Inflammatory macrophage (primary cell): ENCODE measurements at regions not wholly inside any gene's neighbourhood (a gene's known extent, or its start where the extent isn't known, plus 50 kb on each side); places are given as distances from the start of the nearest gene placed in this dataset.
"Not testable (repeated sequence)": the region's sequence is repeated elsewhere in the genome, so short reads cannot be mapped to it uniquely, and the experiment has no call there.

ENCODE experiments used
- DNase-seq, 2 donors: peaks; one replicate each; pipeline ENCODE4 v3.0.0-alpha.2; 2020 to 2022

DNA sequence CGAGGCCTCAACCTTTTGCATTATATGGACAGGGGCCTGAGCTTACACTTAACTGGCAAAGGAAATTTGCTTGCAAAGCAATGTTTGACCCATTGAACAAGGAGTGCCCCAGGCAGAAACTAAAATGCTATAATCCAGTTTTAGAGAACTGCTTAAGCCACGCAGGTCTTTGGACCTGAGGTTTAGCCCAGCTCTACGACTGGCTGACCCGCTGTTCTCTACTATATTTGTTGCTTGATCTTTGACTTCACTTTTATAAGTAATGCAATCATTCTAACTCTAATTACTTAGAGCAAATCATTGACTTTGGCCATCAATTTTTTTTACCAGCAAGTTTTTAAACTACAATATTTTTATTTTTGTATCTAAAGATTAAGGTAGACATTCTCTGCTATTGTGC lies 268.8 kb downstream of the MREG start:
- no peak for DNase-seq

DNA sequence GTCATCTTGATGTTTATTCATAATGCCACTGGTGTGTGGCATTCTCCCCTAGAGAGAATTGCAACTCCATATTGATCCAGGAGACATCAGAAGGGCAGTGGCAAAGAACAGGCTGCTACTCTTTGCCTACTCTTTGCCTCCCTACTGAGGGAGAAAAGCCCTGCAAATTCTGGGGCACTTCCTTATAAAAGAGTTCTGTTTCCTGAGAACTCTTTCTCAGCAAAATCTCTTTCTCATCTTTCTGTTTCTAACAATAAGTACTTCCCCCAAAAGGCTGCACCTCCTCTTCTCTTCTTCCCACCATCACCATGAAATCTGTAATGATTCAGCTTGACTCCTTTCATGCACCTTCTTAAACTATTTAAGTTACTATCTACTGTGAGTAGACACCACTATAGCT lies 270.3 kb downstream of the MREG start:
- DNase-seq, result peak; percentile 56 to 67

DNA sequence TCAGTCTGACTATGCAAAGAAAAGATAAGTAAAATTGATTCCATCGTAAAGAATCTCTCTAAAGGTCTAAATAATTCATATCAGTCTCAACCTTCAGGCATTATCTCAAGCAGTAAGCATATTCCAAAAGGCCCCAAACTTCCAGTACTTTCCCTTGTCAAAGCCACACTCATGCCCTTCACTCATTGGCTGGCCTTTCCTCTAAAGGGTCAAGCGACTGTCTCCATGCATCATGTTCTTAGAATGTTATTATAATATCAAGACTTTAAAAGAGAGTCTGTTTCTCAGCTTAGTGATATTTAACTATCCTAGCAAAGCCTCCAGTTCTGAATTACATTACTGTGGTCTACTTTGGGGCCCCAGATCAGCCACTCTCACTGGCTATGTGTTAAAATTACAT lies 271.3 kb downstream of the MREG start:
- DNase-seq, result no peak

DNA sequence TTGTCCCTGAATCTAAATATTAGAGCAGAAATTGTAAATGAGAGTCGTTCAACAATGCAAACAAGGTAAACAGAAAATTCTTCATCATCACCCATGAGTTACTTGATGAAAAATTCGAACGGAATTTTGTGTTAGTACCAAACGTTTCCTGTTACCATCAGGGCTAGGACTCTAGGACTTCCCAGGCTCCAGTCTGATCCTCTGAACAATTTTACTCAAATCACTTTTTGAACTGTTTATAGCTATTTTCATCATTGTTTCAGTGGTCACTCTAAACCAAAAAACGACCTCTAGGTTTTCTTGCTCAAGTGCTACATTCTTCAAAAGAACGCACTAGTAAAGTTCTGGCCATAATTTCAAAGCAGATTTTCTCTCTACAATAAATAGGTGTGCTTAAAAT lies 273.3 kb downstream of the MREG start:
- no peak for DNase-seq

DNA sequence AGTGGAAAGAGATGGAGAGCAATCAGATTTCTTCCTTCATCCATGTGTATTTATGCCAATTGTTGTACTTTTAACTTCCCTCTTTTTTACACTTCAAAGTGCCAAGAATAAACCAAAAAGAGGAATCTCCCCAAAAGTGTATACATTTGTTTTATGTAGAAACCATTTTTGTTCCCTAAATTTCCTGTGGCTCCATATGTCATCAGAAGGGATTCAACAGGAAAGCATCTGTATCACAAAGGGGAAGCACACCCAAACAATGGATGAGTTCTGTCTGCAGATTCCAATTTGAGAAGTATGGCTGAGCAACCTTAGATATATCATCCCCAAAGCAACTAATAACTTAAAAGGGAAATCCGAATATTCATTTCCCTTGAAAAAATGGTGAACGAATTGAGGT lies 275.0 kb downstream of the MREG start:
- peak; percentile 78 to 94 for DNase-seq

DNA sequence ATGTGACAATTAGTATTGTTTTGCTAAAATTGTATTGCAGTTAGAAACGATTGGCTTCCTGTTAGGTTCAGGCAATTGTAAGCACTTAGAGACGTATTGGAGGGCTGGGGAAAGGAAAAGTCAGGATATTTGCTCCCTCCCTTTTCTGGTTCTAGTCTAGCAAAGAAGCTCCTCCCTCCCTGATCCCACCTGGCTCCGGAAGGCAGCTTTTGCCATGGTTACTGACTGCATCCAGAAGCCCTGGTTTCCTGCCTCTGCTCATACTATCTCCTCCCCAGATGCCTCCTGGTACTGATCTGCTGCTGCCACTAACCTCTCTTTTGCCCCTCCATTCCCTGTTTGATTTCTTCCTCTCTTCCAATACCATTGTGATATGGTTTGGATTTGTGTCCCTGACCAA lies 275.9 kb downstream of the MREG start:
- DNase-seq, result no peak

DNA sequence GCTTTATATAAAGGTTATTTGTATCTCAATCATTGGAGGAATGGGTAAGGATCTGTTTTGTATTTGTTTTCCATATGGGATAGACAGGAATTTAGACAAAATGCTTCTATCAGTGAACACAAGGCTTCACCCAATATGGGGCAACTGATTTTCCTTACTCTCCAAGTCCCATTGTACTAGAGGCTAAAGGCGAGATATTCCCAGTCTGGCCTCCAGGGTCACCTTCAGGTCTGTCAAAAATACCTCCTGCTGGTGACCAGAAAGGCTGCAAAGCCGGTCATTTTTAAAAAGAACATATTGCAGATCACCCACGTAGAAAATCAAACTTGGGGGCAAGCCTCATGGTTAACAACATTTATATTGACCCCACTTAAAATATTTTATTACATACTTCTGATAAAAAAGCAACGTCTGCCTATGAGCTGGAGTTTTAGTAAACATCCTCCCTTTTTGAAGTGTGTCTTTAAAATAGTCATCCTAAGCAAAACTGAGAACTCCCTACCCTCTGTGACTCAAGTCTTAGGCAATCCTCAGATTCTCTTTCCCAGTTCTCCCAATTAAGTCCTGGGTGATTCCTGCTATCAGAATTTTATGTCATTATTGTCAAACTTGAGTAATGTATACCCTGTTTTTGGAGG lies 276.6 kb downstream of the MREG start:
- peak; percentile 41 to 45 for DNase-seq

DNA sequence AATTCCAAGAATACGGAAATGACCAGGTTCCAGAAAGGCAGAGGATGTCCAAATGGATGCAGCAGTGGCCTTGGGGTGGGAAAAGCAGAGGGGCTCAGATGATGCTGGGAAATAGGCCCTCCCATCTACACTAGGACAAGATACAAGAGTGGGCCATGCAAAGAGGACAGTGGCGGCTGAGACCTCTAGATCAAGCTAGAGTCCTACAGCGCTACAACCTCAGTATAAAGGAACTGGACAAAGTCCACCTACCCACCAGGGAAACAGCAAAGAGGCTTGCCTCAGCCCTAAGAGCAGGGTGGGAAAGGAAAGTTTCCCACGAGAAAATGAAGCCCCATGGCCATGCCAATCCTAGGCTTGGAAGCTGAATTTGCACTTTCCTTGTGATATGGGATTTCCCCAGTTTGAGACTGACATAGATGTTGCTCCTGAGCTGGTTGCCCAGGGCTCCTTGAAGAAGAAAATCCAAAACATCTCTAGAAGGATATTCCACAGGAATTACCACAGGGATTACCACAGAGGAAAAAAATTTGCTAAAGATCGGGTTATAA lies 282.2 kb downstream of the MREG start:
- no peak for DNase-seq

DNA sequence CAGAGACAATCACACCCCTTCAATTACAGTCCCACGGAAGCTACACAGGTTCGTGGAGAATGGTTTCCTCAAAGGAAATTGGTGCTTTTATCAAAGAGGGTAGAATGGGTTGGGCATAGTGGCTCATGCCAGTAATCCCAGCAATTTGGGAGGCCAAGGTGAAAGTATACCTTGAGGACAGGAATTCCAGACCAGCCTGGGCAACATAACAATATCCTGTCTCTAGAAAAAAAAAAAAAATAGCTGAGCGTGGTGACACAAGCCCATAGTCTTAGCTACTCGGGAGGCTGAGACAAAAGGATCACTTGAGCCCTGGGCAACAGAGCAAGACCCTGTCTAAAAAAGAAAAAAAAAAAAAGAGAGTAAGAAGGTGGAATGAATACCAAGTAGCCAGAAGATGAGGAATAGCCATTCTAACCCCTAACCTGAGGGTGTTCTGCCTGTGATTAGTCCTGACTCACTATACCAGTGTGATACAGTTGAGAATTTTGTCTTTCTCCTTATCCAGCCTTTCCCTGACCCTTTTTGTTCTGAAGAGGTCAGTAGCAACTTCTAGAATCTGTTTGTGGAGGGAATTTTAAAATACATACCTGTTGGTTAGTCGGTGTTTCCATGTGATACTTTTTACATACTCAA lies 283.2 kb downstream of the MREG start:
- DNase-seq, result no peak

DNA sequence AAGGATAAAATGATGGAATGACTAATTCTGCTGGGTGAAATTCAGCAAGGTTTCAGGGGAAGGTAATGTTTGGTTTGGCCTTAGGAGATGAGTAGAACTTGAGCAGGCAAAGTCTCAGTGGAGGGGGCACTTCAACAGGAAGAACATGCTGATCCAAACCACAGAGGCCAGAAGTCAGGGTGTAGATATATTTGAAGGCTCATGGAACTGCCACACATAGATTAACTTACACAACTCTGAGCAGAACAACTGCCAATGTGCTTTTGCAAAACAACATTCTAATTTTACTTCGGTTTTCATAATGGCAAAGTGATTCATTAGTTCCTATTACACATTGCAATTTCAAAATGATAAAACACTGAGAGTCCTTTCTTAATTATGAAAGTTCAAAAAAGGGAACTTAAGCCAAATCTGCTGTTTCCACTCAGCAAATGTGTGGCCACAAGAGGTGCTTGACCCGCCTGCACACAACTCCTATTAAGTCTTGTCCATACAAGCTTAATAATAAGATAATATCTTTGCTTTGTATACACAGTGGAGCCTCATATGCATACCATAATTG lies 284.8 kb downstream of the MREG start:
- peak; percentile 91 to 99 for DNase-seq

DNA sequence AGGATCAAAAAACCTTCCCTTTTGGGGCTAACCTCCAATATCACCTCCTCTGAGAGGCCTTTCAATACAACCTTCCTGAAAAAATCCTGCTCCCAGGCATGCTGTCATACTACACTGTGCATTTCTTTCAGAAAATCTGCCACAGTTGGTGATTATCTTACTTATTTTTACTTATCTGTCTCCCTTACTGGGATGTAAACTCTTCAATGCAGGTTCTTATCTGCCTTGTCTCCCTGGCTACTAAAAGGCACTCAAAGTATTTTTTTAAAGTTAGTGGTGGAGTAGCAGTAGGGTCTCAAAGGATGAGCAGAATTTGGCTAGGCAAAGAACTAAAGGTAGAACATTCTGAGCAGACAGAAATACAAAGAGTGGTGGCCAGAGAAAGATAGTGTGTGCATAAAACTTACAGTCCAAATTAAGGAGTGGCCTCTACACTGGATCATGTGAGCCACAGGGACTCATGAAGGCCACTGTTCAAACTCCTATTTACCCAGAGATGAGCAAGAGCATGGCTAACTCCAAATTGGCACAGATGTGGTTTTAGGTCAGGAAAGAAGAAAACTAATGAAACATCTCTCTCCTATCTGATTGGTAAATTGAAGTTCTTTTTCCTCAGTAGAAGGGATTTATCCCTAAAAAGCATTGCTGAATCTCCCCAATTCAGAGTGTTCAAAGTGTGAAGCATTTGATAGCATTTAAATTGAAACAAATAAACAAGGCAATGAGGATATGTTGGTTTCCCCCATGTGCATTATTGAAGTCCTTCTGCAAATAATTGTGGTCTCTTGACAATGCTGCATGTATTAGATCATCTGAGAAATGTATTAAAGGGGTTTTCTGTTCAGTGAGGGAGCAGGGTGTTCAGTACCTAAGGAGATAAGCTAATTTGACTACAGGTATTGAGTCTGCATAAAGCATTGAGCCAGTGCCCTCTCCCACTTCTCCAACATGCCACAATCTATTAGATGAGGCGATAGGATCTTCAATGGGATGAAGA lies 285.5 kb downstream of the MREG start:
- no peak for DNase-seq

DNA sequence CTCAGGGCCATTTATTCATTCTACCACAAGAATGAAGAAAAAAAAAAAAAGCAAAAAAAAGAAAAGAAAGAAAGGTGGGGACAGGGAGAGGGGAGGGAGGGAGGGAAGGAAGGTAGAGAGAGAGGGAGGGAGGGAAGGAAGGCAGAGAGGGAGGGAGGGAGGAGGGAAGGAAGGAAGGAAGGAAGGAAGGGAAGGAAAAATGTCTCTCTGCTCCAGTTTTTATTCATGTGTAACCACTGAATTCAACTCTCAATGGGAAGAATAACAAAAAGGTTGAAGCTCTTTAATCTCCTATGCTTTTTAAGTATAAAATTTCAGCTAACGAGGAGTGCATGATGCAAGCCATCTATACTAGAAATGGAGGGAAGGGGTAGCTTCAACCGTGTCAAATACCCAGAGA lies 287.3 kb downstream of the MREG start:
- no peak for DNase-seq

DNA sequence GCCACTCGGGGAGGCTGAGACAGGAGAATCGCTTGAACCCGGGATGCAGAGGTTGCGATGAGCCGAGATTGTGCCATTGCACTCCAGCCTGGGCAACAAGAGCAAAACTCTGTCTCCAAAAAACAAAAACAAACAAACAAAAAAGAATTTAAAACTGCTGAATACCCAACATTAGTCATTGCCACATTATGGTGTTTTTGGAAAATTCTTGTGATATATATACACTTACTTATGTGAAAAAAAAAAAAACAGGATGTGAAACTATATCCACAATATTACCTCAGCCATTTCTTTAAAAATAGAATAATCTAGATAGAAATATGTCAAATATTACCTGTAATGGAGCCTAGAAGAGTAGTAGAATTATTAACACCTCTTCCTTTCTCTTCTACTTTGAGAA lies 288.3 kb upstream of the FN1 start:
- DNase-seq, result peak in 1 of 2 donors; percentile 80

DNA sequence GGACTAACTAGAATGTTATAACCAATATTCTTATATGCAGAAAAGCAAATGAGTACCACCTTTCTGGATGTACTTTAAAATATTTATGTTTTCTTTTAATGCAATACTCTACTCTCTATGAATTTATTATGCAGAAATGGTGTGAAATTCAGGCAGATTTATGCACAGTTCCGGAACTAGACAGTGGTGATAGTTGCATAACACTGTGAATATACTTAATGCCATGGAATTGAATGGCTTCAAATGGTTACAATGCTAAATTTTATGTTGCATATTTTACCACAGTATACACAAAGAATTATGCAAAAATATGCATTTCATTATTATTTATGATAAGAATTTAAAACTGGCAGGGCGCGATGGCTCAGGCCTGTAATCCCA lies 287.8 kb upstream of the FN1 start:
- peak in 1 of 2 donors; percentile 46 for DNase-seq

DNA sequence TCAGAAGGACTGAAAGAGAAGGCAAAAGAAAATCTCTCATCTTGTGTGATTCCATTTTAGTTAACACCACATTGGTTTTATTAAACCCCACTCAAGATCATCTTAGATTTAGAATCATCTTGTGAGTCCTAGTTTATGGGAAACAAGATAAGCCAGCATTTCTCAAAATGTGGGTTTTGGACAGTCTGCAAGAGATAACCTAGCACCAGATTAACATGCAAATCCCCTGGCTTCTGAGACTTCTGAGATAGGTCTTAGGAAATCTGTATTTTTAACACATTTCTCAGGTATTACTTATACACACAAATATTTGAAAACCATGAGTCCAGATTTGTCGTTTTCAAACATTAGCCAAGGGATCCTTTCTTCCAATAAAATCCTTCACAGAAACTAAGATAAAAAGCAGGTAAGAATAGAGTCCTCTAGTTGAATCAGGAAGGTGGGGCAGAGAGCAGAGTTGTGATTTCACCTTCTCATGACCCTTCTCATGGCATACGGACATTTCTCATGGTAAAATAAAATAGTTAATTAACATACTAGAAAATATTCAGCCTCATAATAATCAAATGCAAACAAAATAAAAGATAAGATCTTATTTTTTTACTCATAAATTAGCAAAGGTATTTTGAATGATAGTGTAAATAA lies 287.2 kb upstream of the FN1 start:
- no peak for DNase-seq

DNA sequence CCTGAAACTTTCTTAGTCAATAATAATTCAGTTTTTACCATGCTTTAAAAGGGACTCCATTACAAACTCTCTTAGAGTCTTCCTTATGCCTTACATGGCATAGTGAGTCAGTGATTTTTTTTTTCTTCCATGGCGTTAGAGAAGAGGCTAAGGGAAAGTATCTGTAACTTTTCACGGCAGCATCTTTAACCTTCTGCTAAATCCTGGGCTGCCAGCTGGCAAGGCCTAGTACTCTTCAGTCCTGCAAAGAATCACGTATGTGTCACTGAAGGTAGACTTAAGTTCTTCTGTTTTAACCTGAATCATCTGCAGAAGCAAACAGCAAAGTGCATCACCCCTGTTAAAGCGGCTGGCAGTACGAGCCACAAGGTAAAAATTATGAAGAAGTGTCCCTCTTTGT lies 286.3 kb upstream of the FN1 start:
- no peak for DNase-seq

DNA sequence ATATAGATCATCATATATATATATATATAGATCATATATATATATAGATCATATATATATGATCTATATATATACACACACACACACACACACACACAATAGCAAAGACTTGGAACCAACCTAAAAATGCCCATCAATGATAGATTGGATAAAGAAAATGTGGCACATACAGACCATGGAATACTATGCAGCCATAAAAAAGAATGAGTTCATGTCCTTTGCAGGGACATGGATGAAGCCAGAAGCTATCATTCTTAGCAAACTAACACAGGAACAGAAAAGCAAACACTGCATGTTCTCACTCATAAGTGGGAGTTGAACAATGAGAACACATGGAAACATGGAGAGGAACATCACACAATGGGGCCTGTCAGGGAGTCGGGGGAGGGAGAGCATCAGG lies 285.6 kb upstream of the FN1 start:
- DNase-seq, result not testable (repeated sequence)

DNA sequence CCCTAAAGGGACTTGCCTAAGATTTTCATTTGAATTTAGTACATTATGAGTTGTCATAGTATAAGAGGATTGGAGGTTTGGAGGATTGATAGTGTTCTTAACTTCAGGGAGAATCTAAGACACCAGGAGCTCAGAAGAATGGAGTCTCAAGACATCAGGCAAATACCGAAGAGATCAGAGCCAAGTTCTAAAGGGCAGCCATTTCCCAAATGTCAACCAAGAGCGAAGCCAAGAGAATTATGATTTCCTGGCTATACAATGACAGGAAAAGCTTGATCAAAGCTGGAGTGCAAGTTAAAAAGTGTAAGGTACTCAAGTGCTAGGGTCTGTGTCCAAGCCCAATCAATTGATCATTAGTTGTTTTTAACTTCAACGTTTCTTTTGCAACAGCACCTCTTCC lies 283.0 kb upstream of the FN1 start:
- DNase-seq, result no peak

DNA sequence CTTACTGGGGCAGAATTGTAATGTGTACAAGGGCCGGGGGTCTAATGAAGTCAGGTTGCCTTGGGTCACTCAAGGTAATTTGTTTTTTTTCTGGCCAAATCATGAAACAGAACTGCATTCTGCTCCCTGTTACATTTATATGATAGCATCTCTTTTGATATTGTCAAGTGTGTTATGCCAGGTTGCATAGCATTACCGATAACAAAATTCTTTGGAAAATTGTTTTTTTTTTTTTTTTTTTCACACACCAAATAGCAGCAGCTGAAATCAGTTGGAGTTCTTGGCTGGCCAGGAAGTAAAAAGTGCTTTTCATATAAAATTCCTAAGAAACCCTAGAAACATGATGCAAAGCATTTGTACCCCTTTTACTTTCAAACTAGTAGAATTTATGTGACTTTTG lies 282.6 kb upstream of the FN1 start:
- no peak for DNase-seq

DNA sequence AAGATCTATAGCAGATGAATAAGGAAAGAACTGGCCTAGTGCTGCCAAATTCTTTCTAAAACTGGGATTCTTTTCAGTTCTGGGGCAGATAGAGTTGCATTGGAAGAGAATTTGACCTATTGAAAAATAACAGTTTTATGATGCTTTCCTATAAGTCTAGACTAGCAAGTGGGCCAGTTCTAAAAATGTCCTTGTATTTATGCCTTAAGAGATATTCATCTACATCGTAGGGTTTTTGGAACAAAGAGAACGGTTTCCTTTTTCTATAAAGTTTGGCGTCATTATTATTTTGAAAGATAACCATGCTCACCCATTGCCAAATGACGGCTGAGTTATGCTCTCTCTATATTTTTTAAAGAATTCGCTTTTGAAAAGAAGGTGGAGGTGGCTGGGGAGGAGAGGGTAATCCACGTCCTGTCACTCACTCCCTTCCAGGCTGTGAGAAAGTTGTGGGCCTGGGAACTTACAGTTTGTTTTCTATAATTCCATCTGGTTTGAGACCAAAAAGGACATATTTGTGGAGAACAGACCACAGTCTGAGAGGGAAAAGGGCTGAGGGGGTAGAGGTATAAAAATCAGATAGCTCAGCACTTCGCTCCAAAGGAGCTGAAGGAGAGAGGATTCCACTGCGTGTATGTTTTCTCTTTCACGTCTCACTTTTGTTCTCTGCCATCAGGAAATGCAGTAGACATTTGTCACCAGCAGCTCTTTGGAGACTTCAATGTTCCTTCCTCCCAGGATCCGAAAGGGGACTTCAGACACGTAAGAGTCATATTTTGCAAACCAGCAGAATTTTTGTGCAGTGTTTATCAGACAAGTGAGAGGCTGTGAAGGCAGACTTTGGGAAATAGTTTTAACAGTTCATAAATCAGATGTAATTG lies 281.9 kb upstream of the FN1 start:
- DNase-seq, result peak; percentile 23 to 35

DNA sequence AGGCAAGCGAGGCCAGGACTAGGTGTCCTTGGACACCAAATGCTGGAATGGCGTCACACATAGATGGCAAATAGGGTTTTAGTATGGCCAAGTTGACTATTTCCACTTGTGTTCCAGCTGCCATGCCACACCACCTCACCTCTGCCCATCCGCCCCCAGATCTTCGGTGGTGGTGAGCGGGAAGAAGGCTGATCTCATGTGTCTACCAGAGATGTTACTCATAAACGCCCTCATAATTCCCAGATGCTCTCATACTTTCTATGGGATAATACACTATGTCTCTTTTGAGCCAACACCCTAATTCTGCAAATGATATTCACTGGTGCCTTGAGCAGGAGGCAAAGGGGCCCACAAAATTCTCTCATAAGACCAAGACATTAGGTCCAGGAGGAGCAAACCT lies 281.1 kb upstream of the FN1 start:
- no peak for DNase-seq
